ENCODE measurements at regions not wholly inside any gene's neighbourhood (a gene's known extent, or its start where the extent isn't known, plus 50 kb on each side); places are given as distances from the start of the nearest gene placed in this dataset.

DNA sequence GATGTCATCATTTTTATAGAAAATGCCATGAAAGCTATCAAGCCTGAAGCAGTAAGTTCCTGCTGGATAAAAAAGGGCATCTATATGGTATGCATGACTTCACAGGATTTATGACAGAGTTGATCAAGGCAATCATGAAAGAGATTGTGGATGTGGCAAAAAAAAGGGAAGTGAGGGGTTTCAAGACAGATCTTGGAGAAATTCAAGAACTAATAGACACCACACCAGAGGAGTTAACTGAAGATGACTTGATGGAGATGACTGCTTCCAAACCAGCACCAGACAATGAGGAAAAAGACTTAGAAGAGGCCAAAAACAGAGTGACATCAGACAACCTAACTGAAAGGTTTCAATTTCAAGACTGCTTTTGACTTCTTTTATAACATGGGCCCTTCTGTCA is 691.1 kb upstream of the SLC10A2 start:
- no peak overlapping the region for H3K4me3 ChIP-seq (replicated peaks in 1 of 2; ENCODE audit: low read depth in 2 of 2, low read length in 2 of 2)
- TF ChIP-seq, protein P1, sequence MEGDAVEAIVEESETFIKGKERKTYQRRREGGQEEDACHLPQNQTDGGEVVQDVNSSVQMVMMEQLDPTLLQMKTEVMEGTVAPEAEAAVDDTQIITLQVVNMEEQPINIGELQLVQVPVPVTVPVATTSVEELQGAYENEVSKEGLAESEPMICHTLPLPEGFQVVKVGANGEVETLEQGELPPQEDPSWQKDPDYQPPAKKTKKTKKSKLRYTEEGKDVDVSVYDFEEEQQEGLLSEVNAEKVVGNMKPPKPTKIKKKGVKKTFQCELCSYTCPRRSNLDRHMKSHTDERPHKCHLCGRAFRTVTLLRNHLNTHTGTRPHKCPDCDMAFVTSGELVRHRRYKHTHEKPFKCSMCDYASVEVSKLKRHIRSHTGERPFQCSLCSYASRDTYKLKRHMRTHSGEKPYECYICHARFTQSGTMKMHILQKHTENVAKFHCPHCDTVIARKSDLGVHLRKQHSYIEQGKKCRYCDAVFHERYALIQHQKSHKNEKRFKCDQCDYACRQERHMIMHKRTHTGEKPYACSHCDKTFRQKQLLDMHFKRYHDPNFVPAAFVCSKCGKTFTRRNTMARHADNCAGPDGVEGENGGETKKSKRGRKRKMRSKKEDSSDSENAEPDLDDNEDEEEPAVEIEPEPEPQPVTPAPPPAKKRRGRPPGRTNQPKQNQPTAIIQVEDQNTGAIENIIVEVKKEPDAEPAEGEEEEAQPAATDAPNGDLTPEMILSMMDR (IDR thresholded peaks at IDR 0.05; ENCODE audit: low read depth, low read length) = no peak
- DNase-seq (ENCODE audit: low read depth in 2 of 2) = no peak

DNA sequence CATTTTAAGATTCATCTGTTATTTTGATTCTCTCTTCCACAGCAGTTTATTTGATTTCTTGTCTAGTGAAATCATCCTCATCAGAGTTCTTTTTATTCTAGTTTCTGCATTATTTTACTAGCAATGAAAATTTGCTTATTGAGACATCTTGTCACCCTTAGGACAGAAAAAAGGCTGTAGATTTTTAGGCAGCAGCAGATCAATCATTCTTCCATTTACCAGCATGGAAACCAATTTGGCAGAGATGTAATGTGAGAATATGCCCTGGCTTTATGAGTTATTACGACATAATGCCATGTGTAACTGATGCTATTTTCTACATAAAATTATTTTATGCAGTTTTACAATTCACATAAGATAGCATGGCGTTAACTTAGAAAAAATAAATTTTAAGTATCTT is 688.6 kb upstream of the SLC10A2 start:
- TF ChIP-seq, protein P1 (IDR thresholded peaks at IDR 0.05; ENCODE audit: low read depth, low read length) = no peak
- no peak overlapping the region for H3K4me3 ChIP-seq (replicated peaks in 1 of 2; ENCODE audit: low read depth in 2 of 2, low read length in 2 of 2)
- DNase-seq (ENCODE audit: low read depth in 2 of 2) = no peak

DNA sequence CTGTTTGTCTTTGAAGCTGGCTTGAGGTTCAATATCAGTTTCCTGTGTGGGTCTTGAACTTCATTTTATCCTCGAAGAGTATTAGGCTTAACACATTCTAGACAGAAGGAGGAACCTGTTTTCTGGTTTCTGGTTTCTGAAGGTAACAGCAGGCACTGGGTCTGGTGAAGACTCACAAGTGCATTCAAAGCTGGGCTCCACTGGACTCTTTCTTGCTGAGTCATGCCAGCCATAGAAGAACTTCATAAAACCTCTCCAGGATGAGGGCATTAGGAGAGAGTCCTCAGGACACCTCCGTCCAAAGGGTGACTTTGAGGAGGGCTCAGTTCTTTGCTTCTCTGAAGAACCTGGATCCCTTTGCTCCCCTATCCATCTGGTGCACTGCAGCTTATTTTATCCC is 668.6 kb upstream of the SLC10A2 start:
- TF ChIP-seq, protein P1 (IDR thresholded peaks at IDR 0.05; ENCODE audit: low read depth, low read length) = no peak
- no peak for DNase-seq (ENCODE audit: low read depth in 2 of 2)
- no peak overlapping the region for H3K4me3 ChIP-seq (replicated peaks in 1 of 2; ENCODE audit: low read depth in 2 of 2, low read length in 2 of 2)

DNA sequence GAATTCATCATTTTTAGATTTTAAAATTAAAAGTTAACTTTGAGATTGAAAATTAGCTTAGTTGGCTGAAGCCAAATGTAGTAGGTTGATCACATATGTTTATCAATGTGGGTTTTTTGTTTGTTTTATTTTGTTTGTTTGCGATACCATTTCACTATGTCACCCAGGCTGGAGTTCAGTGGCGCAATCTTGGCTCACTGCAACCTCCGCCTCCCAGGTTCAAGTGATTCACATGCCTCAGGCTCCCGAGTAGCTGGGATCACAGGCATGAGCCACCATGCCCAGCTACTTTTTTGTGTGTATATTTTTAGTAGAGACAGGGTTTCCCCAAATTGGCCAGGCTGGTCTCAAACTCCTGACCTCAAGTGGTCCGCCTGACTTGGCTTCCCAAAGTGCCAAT is 665.7 kb upstream of the SLC10A2 start:
- TF ChIP-seq, protein P1 (IDR thresholded peaks at IDR 0.05; ENCODE audit: low read depth, low read length) = no peak
- no peak overlapping the region for H3K4me3 ChIP-seq (replicated peaks in 1 of 2; ENCODE audit: low read depth in 2 of 2, low read length in 2 of 2)
- no peak for DNase-seq (ENCODE audit: low read depth in 2 of 2)

DNA sequence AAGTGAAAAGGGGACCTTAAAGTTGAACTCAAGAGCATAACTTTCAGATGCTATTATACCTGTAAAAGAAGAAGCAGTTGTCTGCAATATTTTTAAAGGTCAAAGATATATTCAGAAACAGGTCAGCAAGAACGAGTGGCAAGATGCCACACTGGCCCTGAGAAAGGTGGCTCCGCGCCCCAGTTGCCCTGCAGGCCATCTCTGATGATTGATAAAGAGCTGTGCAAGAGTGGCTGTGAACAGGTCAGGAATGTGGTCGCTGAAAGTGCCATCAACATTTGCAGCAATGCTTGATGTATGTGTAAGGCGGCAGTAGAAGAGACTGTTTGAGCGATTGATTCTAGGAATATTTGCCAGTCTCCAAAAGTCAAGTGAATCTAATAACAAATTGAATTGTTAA is 664.2 kb upstream of the SLC10A2 start:
- no peak for DNase-seq (ENCODE audit: low read depth in 2 of 2)
- TF ChIP-seq, protein P1 (IDR thresholded peaks at IDR 0.05; ENCODE audit: low read depth, low read length) = no peak
- H3K4me3 ChIP-seq (replicated peaks in 1 of 2; ENCODE audit: low read depth in 2 of 2, low read length in 2 of 2) = no peak overlapping the region

DNA sequence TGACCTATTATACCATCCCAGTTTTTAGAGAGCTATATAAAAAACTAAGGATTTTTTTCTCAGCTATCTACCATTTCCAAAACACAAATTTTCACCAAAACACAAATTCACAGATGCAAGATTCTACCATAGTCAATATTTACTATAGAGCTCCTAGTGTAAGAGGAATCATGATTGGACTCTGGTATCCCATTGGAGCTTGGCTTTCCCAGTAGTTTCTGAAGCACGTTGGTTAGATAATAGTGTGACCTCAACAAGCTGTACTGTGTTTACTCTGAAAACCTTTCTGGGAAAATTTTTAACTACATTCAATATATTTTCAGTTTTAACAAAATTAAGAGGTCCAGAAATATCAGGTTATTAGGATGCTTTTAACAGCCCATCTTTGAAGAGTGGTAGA is 660.6 kb upstream of the SLC10A2 start:
- H3K4me3 ChIP-seq (replicated peaks in 1 of 2; ENCODE audit: low read depth in 2 of 2, low read length in 2 of 2) = no peak overlapping the region
- no peak for DNase-seq (ENCODE audit: low read depth in 2 of 2)
- TF ChIP-seq, protein P1 (IDR thresholded peaks at IDR 0.05; ENCODE audit: low read depth, low read length) = no peak

DNA sequence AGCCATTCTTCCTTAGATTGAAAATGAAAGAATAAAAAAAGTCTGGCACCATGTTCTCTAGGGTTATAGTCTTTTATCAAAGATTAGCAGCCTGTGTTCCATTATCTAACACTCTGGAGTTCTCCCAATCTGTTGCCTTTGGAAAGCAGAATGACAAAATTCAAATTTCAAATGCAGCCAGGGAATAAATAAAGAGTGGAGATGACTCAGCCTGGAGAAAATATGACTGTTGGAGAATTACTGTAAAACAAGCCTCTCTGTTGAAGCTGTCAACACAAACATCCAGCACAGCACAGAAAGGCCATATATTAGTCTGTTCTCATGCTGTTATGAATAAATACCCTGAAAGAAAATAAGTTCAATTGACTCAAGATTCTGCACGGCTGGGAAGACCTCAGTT is 650.5 kb upstream of the SLC10A2 start:
- TF ChIP-seq, protein P1 (IDR thresholded peaks at IDR 0.05; ENCODE audit: low read depth, low read length) = no peak
- no peak overlapping the region for H3K4me3 ChIP-seq (replicated peaks in 1 of 2; ENCODE audit: low read depth in 2 of 2, low read length in 2 of 2)
- DNase-seq (ENCODE audit: low read depth in 2 of 2) = no peak
